Left lobe of liver (tissue), 2 donors: ENCODE measurements at regions not wholly inside any gene's neighbourhood (a gene's known extent, or its start where the extent isn't known, plus 50 kb on each side); places are given as distances from the start of the nearest gene placed in this dataset.
"Not testable (repeated sequence)": the region's sequence is repeated elsewhere in the genome, so short reads cannot be mapped to it uniquely, and the experiment has no call there.

Experiments used
- ATAC-seq: fragments of 200-7000 bp; cut with Tn5 transposase; one replicate; pipeline ENCODE4 v1.9.1; 2020; ENCODE audit warnings: mild to moderate bottlenecking, moderate library complexity
- DNase-seq: peaks from one replicate; pipeline ENCODE4 v3.0.0-alpha.2; 2020; ENCODE audit warnings: low spot score
- donor health status: DM: no; HTN: no; CAD: no; lungs with moderate emphysema.
- donor health status: DM: no; HTN: yes; CAD: no.

DNA sequence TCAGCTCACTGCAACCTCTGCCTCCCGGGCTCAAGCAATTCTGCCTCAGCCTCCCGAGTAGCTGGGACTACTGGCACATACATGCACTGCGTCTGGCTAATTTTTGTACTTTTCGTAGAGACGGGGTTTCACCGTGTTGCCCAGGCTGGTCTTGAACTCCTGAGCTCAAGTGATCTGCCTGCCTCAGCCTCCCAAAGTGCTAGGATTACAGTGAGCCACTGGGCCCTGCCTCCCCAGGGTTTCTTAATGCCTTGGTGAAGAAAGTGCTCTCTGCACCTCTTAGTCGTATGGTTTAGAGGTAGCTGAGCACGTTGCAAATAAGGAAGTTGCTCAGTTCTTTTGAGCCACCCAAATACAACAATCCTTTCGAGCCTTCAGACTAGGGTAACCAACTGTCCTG, 1098.5 kb downstream of the TBC1D22A start:
- not testable (repeated sequence) for DNase-seq, ATAC-seq

DNA sequence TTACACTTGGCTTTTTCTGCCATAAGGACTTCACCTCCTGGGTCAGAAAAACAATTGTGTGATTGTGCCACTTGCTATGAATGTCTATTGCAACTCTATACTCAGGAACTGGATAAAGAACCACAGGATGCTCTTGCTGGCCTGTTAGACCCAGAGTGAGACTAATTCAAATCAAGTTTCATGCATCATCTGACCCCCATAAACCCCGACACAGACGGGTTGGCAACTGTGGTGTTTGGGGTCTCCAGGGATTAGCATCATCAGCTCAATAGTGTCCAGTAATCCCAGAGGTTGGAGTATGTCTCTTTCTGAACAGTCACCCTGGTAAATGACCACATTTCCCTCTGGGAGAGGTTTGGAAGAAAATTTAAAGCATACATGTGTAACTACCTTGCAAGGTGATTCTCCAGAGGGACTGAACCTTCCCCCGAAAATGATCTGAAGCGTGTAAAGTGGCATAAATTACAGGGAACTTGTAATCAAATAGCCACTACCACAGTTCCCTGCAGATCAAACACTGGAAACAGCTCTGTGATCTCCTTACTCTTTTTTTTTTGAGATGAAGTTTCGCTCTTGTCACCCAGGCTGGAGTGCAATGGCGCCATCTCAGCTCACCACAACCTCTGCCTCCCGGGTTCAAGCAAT, 1097.6 kb downstream of the TBC1D22A start:
- no peak for DNase-seq
- ATAC-seq: no peak

DNA sequence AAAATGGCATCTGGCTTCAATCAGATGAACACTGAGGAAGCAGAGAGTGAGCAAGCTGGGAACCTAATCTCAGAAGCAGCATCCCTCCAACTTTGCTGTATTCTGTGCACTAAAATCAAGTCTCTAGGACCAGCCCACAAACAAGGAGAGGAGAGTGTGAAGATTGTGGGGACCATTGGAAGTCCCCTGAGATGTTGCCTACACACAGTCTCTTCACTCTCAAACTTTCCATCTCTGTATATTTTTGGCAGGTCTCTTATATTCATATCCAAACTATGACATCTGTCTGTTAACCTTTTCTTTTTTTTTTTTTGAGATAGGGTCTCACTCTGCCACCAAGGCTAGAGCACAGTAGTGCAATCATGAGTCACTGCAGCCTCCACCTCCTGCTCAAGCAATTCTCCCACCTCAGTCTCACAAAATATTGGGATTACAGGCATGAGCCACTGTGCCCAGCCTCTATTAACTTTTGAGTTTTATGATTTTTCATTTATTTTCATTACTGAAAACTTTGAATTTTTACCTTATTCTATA, 1096.4 kb downstream of the TBC1D22A start:
- DNase-seq (no peak), ATAC-seq (no peak)

DNA sequence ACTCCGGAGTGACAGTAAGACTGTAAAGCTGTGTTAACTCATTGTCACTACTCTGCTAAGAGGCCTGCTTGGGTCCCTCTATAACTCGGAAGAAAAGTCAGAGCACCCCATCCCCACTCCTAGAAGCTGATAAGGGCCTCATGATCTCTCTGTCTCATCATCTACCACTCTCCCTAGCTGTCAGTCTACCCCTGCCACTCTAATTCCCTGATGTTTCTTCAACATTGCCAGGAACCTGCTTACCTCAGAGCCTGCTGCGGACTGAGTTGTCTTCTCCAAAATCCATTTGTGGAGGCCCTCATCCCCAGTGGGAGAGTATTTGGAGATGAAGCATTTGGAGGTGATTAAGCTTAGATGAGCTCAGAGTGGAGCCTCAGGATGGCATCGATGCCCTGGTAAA, 1092.2 kb downstream of the TBC1D22A start:
- no peak for ATAC-seq
- no peak for DNase-seq

DNA sequence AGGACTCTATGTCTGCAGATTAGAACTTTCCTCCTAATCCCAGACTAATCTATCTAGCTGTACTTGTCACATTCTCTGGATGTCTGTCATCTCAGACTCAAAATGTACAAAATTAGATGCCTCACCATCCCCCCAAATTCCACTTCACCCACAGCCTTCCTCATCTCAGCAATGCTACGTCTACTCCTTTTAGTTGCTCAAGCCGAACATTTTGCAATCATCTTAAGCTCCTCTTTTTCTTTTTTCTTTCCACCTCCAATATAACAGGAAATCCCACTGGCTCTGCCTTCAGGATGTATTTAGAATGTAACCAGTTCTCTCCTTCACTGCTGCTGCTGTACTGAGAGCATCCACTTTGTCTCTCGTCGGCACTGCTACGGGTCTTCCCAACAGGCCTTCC, 1091.8 kb downstream of the TBC1D22A start:
- no peak for ATAC-seq
- no peak for DNase-seq

DNA sequence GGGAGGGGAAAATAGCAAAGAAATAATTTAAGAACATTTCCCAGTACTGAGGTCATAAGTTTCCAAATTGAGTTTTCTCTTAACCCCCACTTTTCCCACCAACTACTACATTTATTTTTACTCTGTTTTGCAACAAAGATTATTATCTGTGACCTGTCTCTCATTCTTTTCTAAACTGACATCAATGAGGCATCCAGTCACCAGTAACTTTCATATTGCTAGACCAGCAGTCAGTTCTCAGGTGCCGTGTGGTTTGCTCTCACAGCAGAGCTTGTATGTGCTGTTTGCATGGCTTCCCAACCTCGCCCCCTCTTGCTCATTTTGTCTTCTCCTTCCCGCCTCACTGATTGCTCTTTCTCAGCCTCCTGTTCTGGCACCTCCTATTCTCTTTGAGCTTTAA, 1091.3 kb downstream of the TBC1D22A start:
- DNase-seq: no peak
- no peak for ATAC-seq

DNA sequence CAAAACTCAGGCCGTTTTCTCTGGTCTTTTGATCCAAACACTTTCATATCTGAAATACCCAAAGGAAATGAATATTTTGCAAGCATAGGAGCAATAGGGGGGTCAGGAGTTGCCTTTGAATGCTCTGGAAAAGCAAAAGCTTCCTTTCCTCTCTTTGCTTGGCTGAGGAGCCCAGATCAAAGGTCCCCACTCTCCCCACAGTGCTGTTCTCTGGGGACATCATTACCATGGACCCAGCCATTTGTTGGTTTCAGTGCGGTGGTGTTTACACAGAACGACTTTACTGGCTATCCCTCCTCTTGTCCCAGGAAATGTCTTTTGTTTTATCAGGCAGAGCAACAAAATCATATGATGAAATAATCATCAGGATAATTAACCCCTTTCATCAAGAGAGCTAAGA, 1089.1 kb downstream of the TBC1D22A start:
- ATAC-seq (no peak), DNase-seq (no peak)

DNA sequence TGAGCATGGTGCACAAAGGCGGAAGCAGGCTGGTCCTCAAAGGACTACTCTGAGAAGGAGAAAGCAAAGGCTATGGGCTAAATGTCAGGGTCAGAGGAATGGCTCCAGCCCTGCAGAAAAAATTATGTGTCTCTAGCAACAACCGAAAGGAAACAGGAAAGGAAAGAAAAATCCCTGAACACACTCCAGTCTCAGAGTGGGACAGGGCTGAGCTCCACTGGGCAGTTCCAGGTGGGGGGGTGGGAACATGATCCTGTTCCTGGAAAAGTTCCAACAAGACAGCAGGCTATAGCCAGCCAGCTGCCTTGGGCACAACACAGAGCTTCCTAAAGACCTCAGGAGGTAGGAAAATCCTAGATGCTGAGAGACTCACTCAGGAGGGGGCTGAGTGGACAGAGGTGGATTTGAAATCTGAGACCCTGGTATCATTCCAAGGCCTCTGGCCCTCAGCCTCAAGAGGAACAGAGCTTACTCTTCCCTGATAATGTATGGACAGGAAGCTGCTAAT, 1088.2 kb downstream of the TBC1D22A start:
- DNase-seq (no peak), ATAC-seq (no peak)

DNA sequence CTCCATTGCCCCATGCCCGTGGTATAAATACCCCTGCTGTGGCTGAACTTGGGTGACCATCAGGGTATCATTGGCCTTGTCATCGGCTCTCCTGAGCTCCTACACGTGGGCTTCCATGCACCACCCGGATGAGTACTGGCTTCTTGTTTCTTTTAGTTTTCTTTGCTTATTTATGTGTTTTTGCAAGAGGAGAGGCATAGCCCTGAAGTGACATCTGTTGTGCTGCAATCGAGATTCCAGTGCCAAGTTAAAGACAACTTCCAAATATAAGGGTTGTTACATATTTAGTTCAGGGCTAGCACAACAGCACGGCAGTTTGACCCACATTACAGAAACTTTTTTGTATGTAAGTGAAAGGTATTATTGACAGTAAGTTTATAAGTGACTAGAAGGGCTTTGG, 1087.1 kb downstream of the TBC1D22A start:
- DNase-seq (no peak), ATAC-seq (no peak)

DNA sequence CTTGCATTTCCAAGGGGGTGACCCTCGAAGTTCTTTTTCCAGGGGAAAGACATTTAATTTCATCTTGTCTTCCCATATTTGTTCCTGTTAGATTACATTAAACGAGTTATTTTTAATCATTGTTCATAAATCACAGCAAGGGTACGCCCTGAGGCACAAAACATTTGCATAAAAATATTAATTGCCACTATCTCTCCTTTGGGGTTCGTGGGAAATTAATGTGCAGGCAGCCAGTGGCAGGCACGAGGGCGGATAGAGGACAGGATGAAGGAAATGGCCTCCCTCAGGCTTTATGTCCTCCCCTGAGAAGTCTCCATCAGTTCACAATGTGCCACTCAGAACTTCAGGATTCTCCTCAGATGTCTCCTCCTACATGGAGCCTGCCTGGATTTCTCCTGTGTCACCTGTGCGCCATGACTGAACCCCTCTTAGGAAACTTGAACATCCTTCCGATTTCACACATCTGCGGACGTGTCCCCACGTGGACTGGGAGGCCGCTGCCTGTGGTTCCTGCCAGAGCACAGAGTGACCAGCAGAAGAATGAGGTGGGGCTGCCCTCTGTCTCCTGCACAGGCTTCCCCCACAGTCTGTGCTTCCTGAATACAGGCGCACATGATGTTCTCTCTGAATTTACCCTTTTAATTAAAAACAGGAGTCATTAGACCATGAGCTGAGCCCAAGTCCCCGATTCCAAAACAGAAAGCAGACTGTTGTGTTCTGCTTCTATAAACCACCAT, 1085.9 kb downstream of the TBC1D22A start:
- DNase-seq (no peak), ATAC-seq (no peak)

DNA sequence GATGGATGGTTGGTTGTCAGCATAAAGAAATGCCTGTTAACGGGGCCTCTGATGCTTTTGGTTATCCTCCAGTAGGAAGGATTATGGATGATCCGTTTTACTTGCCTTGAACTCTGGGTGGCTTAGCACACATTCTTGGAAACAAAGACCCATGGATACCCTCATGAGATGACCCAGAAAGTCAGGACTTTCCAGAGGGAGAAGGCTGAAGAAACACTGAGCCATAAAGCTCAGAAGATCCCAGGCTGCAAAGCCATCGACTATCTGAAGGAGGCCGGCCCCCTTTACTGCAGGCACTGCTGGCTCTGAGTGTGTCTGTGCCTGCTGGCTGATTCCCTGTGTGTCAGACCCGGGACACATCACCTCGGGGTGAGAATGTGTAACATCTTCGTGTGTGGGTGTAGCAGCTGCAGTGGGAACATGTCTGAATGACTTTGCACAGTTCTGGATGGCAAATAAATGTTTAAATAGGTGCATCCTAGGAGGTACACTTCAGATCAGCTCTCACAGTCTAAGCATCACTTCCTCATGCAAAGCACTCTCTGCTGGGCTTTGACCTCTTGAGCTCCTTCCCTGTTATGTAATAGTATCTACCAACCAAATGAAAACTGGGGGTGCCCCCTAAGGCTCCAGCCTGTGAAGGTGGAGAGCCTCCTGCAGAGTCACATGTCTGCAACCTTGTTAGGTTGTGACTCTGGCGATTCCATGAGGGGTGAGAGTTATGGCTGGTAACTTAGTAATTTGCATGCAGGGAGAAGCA, 1084.9 kb downstream of the TBC1D22A start:
- no peak for ATAC-seq

DNA sequence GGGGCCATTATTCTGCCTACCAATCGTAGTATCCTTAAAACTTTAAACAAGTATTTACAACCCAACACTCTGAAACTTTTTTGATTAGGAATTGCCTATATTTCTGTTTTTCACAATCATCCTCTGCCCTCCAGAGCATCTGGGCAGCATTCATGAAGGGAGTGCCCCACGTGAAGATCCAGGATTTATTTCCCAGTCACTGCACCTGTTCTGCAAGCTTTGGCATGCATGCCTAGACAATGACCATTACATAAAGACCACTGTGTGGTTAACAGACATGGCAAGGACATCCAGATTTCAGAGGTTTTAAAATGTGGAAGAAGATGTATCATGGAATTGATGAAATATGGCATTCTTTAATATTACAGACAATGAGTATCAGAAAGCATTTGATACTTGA, 1083.8 kb downstream of the TBC1D22A start:
- DNase-seq: no peak
- ATAC-seq: no peak

More for the DNA sequence above, 1084.9 kb downstream of the TBC1D22A start:
- DNase-seq: no peak

DNA sequence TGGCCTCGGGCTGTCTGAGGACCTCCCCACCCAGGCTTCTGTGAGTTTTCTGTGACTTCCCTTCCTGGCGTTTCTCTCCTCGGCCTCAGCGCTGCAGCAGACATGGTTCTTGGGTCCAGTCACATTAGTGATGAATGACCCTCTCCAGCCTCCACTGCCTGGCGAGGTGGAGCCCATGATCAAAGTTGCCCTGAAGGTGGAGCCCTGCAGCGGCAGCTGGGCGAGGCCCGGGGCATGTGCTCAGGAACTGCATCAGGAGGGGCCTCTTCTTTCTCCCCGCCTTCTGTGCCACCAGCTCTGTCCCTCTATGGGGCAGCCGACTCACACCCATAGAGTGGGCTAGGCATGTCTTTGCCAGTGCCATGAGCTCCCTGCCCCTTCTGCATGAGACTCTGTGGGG, 1079.7 kb downstream of the TBC1D22A start:
- DNase-seq: no peak
- ATAC-seq: no peak

DNA sequence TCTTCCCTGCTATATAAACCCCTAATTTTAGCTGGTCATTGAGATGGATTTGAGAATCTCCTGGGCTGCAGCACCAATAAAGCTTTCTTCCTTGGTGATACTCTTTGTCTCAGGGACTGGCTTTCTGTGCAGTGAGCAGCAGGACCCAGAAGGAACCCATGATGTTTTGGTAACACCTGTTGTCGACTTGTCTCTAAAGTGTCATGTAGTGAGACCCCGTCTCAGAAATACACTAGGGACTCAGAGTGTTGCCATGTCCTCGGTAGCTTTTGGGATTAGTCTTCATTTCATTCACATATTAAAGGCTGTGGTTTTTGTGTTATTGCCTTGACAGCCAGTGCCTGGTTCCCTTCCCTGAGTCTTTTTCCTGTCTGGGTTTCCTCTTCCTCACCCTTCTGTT, 1078.7 kb downstream of the TBC1D22A start:
- ATAC-seq (no peak), DNase-seq (no peak)

DNA sequence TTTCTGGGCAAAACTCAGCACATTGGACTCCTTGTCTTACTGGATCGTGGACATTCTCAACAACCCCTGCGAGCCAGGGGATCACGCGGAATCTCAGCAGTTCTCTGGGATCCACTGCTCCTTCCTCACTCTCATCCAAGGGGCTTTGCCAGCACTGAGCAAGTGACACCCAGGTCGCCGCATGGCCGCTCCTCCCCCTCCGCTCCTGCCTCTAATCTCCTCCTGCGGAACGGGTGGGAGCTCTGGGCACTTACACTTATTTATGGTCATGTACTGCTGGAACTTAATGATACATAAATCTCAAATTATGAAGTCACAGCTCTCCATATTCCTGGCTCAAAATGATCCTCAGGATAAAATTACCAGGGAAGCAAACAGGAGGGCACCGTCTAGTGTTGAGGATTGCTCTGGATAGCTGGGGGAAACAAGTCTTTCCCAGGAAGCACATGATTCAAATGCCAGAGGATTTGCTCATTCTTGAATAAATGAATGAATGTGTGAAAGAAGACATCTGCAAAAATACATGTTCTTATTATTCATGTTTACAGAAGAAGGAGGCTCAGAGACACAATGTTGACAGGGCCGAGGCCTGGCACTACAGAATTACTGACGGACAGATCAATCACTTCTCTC, 1077.3 kb downstream of the TBC1D22A start:
- ATAC-seq: no peak
- no peak for DNase-seq

DNA sequence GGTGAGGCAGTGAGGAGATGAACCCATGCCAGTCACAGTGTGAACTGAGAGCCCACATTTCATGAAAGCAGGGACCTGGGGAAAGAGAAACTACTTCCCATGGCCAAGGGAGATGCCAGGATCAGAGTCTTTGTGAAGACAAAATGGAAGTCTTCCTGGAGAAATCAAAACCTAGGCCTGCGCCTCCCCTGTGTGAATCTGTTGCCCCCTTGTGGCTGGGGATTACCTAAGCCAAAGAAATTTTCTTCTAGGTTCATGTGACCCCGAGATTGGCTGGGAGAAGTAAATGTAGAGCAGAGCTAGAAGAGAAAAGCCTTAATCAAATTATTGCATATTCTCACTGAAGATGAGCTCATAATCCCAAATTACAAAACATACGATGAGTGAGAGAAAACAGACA, 1075.3 kb downstream of the TBC1D22A start:
- DNase-seq (no peak), ATAC-seq (peak; percentile 64)

DNA sequence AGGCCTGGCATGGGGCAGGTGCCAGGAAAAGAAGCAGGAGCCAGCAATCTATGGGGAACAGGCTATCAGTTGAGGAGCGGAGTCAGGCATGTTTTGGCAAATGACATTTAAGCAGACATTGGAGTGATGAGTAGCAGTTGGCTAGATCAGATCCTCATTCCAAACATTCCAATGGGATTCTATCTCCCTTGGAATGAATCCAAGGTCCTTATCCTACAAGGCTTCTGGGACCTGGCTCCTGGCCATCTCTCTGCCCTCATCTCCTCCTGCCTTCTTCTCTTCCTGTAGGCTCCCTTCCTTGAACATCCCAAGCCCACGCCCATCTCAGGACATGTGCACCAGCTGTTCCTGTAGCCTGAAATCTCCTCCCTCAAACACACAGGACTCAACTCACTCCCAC, 1074.5 kb downstream of the TBC1D22A start:
- DNase-seq (no peak), ATAC-seq (no peak)

DNA sequence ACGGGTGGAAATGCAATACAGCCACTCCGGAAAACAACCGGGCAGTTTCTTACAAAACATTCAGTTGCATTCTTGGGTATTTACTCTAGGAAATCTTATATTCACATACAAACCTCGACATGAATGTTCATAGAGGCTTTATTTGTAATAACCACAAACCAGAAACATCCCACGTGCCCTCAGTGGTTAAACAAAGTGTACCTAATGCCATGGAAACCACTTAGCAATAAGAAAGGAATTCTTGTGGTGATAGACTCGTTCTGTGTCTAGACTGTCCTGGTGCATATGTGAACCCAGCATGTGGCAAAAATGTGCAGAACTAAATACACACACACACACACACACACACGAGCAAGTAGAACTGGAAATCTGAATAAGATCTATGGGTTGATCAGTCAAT, 1073.3 kb downstream of the TBC1D22A start:
- DNase-seq: no peak
- ATAC-seq: no peak

DNA sequence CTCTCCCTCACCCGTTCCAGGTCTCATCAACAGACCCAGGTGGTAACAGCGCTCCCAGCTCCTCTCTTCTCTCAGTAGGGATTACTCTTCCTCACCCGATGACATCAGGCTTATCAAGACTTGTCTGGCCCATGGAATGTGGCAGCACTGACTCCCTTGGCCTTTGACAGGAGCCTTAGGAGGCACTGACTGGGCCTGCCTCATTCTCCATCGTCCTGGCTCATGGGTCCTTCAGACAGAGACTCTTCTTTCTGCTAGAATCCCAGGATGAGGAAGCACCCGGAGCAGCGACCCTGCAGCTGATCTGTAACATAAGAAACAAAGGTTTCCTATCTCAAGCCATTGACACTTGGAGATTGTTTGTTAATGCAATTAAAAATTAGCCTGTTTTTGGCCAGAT, 1063.6 kb downstream of the TBC1D22A start:
- ATAC-seq (no peak), DNase-seq (no peak)

DNA sequence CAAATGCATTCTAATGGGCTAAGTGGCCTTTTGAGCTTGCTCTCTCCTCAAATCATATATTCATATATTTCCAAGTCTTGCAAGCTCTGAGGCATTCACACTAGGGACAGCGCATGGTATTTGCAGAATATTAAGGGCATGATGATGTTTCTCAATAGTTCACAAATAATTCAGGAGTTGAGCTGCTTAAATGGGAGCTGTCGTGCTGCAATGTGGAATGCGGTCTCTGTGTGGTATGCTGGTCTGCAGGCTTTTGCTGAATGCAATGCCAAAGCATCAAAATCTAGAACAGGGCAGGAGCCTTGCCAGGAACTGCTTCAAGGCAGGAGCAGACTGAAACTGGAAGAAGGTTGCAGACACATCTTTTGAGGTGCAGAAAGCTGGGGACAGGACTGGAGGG, 1060.0 kb downstream of the TBC1D22A start:
- ATAC-seq: no peak
- DNase-seq: no peak

DNA sequence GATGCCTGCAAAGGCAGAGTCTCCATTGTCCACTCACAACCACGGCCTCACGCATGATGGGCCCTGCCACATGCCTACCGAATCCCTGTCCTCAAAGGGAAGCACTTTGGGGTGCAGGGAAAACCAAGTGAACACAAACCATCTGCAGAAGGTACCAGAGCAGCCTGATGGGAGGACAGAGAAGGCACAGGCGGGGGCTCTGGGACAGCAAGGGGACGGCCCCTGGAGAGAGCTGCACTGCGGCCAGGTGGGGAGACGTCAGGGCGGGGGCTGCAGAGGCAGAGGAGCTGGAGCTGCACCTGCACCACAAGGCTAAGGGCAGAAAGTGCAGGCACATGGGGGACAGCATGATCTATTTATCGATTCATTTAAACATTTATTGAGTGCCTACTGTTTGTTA, 1056.0 kb downstream of the TBC1D22A start:
- DNase-seq: peak; percentile 12
- ATAC-seq: no peak
